Dendritic cell treated with granulocyte-macrophage colony-stimulating factor and Interleukin-4, amounts not matched to agents 40 ng/mL and 50 ng/mL, for 4 days (primary cell): ENCODE measurements at regions not wholly inside any gene's neighbourhood (a gene's known extent, or its start where the extent isn't known, plus 50 kb on each side); places are given as distances from the start of the nearest gene placed in this dataset.
"Not testable (repeated sequence)": the region's sequence is repeated elsewhere in the genome, so short reads cannot be mapped to it uniquely, and the experiment has no call there.

ENCODE experiments used
- H3K27ac Mint-ChIP-seq: one replicate; pipeline ENCODE4 v1.8.0; 2022; ENCODE audit warnings: mild to moderate bottlenecking, mixed read lengths
- H3K27me3 Mint-ChIP-seq: one replicate; pipeline ENCODE4 v1.8.0; 2022; ENCODE audit warnings: mild to moderate bottlenecking, mixed read lengths
- H3K36me3 Mint-ChIP-seq: one replicate; pipeline ENCODE4 v1.8.0; 2022; ENCODE audit warnings: low read depth, mixed read lengths
- H3K4me1 Mint-ChIP-seq: one replicate; pipeline ENCODE4 v1.8.0; 2022; ENCODE audit warnings: low read depth, mixed read lengths
- H3K4me3 Mint-ChIP-seq: one replicate; pipeline ENCODE4 v1.8.0; 2022; ENCODE audit warnings: mild to moderate bottlenecking, moderate library complexity, mixed read lengths
- H3K9me3 Mint-ChIP-seq: one replicate; pipeline ENCODE4 v1.8.0; 2022; ENCODE audit warnings: mixed read lengths
- intact Hi-C: fragments of 100-400 bp; cut with micrococcal nuclease; formaldehyde crosslinking; loops from one replicate; pipeline ENCODE4 v1.15.0; 2022

DNA sequence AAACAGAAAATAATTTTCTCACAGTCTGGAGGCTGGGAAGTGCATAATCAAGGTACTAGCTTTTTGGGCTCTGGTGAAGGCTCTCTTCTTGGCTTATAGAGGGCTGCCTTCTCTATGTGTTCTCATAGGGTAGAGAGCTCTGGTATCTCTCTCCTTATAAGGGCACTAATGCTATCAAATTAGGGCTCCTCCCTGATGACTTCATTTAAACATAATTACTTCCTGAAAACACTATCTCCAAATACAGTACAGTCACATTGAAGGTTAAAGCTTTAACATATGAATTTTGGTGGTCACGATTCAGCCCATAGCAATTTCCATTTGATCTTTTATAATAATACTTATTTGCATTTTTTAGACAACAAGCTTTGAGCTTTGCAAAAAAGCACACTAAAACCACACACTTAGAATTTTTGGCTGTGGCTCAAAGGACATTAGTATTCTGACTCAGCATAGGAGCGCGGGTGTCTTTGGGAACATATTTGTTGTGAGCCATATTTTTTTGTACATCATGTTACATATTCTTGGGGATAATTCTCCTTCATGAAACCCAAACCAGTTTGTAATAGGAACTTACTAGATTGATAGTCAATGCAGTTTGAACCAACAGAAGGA, 808.1 kb upstream of the FBXO33 start:
- intact Hi-C loops: no loop called here
- Mint-ChIP-seq H3K36me3 (no peaks in the 10 kb centered on the region), H3K4me1 (no peaks in the 10 kb centered on the region), H3K4me3 (no peak overlapping the region), H3K27me3 (no peaks in the 10 kb centered on the region), H3K27ac (no peak overlapping the region), H3K9me3 (peaks cover 34% of the 10 kb centered on the region)

- intact Hi-C loops: no loop called here
- H3K4me1 Mint-ChIP-seq: no peaks in the 10 kb centered on the region
- H3K27me3 Mint-ChIP-seq: no peaks in the 10 kb centered on the region
- peaks cover 59% of the 10 kb centered on the region for H3K9me3 Mint-ChIP-seq
- no peak overlapping the region for H3K4me3 Mint-ChIP-seq
- no peaks in the 10 kb centered on the region for H3K36me3 Mint-ChIP-seq
- no peak overlapping the region for H3K27ac Mint-ChIP-seq
Observed at GRCh38 chr14:40232302-40232701, 800.1 kb upstream of the FBXO33 start.

DNA sequence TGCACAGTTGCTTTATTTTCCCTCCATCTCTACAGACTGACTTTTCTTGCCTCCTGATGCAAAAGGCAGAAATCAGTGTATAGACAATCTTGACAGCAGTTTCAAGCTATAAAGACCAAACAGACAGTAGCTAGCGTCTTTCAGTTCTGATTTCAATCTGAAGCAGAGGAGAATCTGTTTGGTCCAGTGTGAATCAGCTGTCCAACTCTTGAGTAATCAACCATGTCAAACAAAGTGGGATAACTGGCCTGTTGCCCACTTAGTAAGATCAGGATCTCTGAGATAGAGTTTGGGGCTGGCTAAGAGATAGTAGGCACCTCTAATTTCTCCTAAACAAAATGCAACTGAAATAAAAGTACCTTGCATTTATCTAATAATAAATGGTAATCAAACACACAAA, 797.4 kb upstream of the FBXO33 start:
- H3K9me3 Mint-ChIP-seq: peaks cover 45% of the 10 kb centered on the region
- no peaks in the 10 kb centered on the region for H3K27me3 Mint-ChIP-seq
- no peaks in the 10 kb centered on the region for H3K36me3 Mint-ChIP-seq
- intact Hi-C loops: no loop called here
- no peak overlapping the region for H3K27ac Mint-ChIP-seq
- H3K4me3 Mint-ChIP-seq: no peak overlapping the region
- no peaks in the 10 kb centered on the region for H3K4me1 Mint-ChIP-seq

DNA sequence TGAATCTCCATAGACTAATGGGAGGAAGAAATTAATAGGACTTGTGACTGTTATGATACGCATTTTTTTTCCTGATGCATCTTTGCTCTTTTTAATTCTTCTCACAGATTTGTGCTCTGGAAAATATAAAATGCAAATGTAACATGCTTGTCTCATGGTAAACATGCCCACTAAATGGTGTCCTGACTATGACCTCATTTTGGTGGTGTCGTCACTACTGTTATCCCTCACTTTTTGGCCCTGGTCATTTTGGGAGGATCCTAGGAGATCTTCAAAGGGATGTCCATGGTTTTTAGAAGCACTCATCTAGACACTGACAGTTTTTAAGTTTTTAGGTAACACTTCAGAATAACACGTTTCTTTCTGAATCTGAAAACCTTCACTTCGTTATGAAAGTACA, 790.8 kb upstream of the FBXO33 start:
- Mint-ChIP-seq H3K9me3 (peaks cover 47% of the 10 kb centered on the region), H3K4me1 (peaks cover 5% of the 10 kb centered on the region), H3K27me3 (no peaks in the 10 kb centered on the region), H3K4me3 (no peak overlapping the region), H3K27ac (no peak overlapping the region), H3K36me3 (no peaks in the 10 kb centered on the region)
- intact Hi-C loops: no loop called here

DNA sequence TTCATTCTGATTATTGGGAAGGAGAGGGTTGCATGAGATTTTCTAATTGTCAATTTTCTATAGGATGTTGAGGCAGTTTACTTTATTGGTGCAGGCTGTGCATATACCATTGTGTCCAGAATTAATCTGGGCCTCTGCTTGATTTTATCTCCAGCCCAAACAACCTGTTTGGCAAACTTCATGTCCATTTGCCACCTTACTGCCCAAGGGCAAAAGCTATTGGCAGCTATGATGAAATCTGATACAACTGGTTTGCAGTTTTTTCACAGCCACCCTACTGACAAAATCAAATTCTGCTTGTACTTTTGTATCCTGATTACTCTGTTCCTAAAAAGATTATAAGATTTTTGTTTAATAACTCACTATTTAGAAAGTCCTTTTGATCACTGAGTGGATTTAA, 789.2 kb upstream of the FBXO33 start:
- Mint-ChIP-seq H3K9me3 (peaks cover 42% of the 10 kb centered on the region), H3K36me3 (no peaks in the 10 kb centered on the region), H3K27me3 (no peaks in the 10 kb centered on the region), H3K4me3 (no peak overlapping the region), H3K27ac (no peak overlapping the region), H3K4me1 (peaks cover 6% of the 10 kb centered on the region)
- intact Hi-C loops: no loop called here

- H3K4me3 Mint-ChIP-seq: no peak overlapping the region
- intact Hi-C loops: no loop called here
- H3K4me1 Mint-ChIP-seq: peaks cover 6% of the 10 kb centered on the region
- H3K27ac Mint-ChIP-seq: no peak overlapping the region
- no peaks in the 10 kb centered on the region for H3K27me3 Mint-ChIP-seq
- no peaks in the 10 kb centered on the region for H3K36me3 Mint-ChIP-seq
- peaks cover 49% of the 10 kb centered on the region for H3K9me3 Mint-ChIP-seq
Observed at GRCh38 chr14:40219032-40219431, 786.8 kb upstream of the FBXO33 start.

- intact Hi-C loops: no loop called here
Observed at GRCh38 chr14:40218282-40218941, 786.2 kb upstream of the FBXO33 start.

GRCh38 chr14:40216976-40217375, 784.7 kb upstream of the FBXO33 start:
- H3K36me3 Mint-ChIP-seq: no peaks in the 10 kb centered on the region
- no peak overlapping the region for H3K27ac Mint-ChIP-seq
- H3K27me3 Mint-ChIP-seq: no peaks in the 10 kb centered on the region
- H3K4me3 Mint-ChIP-seq: no peak overlapping the region
- H3K4me1 Mint-ChIP-seq: peaks cover 6% of the 10 kb centered on the region
- intact Hi-C loops: no loop called here
- H3K9me3 Mint-ChIP-seq: peaks cover 63% of the 10 kb centered on the region

More at GRCh38 chr14:40218282-40218941, 786.2 kb upstream of the FBXO33 start:
- Mint-ChIP-seq H3K36me3 (no peaks in the 10 kb centered on the region), H3K27ac (no peak overlapping the region), H3K4me1 (peaks cover 6% of the 10 kb centered on the region), H3K27me3 (no peaks in the 10 kb centered on the region), H3K9me3 (peaks cover 55% of the 10 kb centered on the region), H3K4me3 (no peak overlapping the region)

DNA sequence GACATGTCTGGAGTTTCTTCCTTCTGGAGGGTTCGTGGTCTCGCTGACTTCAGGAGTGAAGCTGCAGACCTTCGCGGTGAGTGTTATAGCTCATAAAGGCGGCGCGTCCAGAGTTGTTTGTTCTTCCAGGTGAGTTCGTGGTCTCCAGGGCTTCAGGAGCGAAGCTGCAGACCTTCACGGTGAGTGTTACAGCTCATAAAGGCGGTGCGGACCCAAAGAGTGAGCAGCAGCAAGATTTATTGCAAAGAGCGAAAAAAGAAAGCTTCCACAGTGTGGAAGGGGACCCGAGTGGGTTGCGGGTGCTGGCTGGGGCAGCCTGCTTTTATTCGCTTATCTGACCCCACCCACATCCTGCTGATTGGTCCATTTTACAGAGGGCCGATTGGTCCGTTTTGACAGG, 784.2 kb upstream of the FBXO33 start:
- intact Hi-C loops, H3K27me3 Mint-ChIP-seq, H3K27ac Mint-ChIP-seq: not testable (repeated sequence)

GRCh38 chr14:40213701-40214100, 781.5 kb upstream of the FBXO33 start:
- Mint-ChIP-seq H3K27ac (no peak overlapping the region), H3K27me3 (no peaks in the 10 kb centered on the region), H3K36me3 (no peaks in the 10 kb centered on the region), H3K4me3 (no peak overlapping the region), H3K9me3 (peaks cover 45% of the 10 kb centered on the region), H3K4me1 (peaks cover 6% of the 10 kb centered on the region)
- intact Hi-C loops: no loop called here

More for the DNA sequence above, 784.2 kb upstream of the FBXO33 start:
- not testable (repeated sequence) for H3K36me3 Mint-ChIP-seq, H3K4me3 Mint-ChIP-seq, H3K4me1 Mint-ChIP-seq
- H3K9me3 Mint-ChIP-seq: peaks cover 67% of the 10 kb centered on the region

- Mint-ChIP-seq H3K27ac (no peak overlapping the region), H3K9me3 (peaks cover 31% of the 10 kb centered on the region), H3K4me1 (no peaks in the 10 kb centered on the region), H3K4me3 (no peak overlapping the region), H3K36me3 (no peaks in the 10 kb centered on the region), H3K27me3 (no peaks in the 10 kb centered on the region)
- intact Hi-C loops: no loop called here
Observed at GRCh38 chr14:40204441-40205175, 772.4 kb upstream of the FBXO33 start.

DNA sequence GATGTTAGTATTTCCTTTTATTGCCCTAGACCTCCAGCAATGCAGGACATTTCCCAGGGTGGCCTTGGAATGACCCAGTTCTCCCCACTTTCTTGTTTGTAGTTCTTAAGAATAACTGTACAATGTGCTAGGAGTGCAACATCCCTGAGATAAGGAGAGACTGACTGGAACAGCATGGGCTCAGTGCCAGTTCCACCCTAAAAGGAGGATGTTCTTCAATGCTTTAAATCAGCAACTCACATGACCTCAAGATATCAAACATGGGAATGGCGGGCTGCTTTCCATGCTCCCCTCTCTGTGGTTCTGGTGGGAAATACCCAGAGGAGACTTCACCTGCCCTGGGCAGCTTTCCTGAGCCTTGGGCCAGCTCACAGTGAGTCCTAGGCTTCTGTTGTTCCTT, 766.9 kb upstream of the FBXO33 start:
- Mint-ChIP-seq H3K4me1 (no peaks in the 10 kb centered on the region), H3K9me3 (peaks cover 16% of the 10 kb centered on the region), H3K27ac (no peak overlapping the region), H3K36me3 (no peaks in the 10 kb centered on the region), H3K27me3 (no peaks in the 10 kb centered on the region), H3K4me3 (no peak overlapping the region)
- intact Hi-C loops: no loop called here

DNA sequence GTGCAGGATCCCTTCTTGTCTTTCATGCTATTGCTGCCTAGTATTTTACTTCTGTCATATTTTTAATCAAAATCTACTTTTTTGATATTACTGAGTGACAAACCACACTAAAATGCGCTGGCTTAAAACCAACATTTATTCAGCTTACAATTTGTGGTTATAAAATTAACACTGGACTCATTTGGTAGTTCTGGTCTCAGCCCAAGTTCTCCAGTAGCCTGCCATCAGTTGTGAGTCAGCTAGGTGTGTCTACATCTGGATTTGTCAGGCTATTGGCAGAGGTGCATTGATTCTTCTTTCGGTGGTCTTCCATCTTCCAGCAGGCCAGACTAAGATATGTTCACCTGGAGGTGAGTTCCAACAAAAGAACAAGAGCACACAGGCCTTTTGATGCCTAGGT, 765.1 kb upstream of the FBXO33 start:
- H3K4me3 Mint-ChIP-seq: no peak overlapping the region
- no peak overlapping the region for H3K27ac Mint-ChIP-seq
- no peaks in the 10 kb centered on the region for H3K9me3 Mint-ChIP-seq
- H3K27me3 Mint-ChIP-seq: no peaks in the 10 kb centered on the region
- intact Hi-C loops: no loop called here
- no peaks in the 10 kb centered on the region for H3K4me1 Mint-ChIP-seq
- H3K36me3 Mint-ChIP-seq: no peaks in the 10 kb centered on the region

DNA sequence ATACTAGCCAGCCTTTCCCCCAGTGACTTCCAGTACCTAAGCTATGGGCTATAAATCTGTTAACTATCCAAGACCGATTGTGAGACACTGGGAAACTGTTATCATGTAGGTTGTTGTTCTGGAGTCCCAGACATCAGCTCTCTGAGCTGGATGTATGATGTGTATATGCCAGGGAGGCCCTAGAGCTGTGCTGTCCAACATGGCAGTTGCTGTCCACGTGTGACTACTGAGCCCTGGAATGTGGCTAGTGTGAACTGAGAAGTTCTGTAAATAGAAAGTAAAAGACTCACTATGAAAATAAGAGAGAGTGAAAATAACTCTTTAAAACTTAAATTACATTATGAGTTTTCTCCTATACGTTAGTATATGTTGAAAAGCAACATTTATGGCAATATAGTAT, 755.8 kb upstream of the FBXO33 start:
- H3K4me3 Mint-ChIP-seq: no peak overlapping the region
- intact Hi-C loops: no loop called here
- no peaks in the 10 kb centered on the region for H3K36me3 Mint-ChIP-seq
- H3K4me1 Mint-ChIP-seq: no peaks in the 10 kb centered on the region
- no peaks in the 10 kb centered on the region for H3K27me3 Mint-ChIP-seq
- H3K9me3 Mint-ChIP-seq: peaks cover 23% of the 10 kb centered on the region
- H3K27ac Mint-ChIP-seq: no peak overlapping the region
